Mesenchymal stem cell (in vitro differentiated cells and primary cell): ENCODE measurements at regions not wholly inside any gene's neighbourhood (a gene's known extent, or its start where the extent isn't known, plus 50 kb on each side); places are given as distances from the start of the nearest gene placed in this dataset.

Source experiments
- DNase-seq: peaks from one replicate; pipeline ENCODE4 v3.0.0-alpha.2; 2013
- H2AFZ ChIP-seq: one replicate; pipeline ENCODE4 v1.6.1; 2013; ENCODE audit warnings: low read depth, mild to moderate bottlenecking, control low read depth, inconsistent platforms, low read length, moderate library complexity
- H2AK5ac ChIP-seq: 2 replicates; pipeline ENCODE4 v1.6.1; 2013; ENCODE audit warnings: low read length, moderate library complexity, mild to moderate bottlenecking, inconsistent platforms; ENCODE audit not compliant: severe bottlenecking
- H2BK120ac ChIP-seq: one replicate; pipeline ENCODE4 v1.6.1; 2013; ENCODE audit warnings: low read depth, mild to moderate bottlenecking, inconsistent platforms, low read length, moderate library complexity
- H2BK12ac ChIP-seq, 2 experiments: one replicate each; pipeline ENCODE4 v1.6.1; 2013; ENCODE audit warnings: inconsistent platforms in 2 of 2, low read length in 2 of 2, mild to moderate bottlenecking in 2 of 2, moderate library complexity in 2 of 2, control low read depth in 1 of 2
- H2BK15ac ChIP-seq: one replicate; pipeline ENCODE4 v1.6.1; 2013; ENCODE audit warnings: mild to moderate bottlenecking, low read depth, inconsistent platforms; ENCODE audit not compliant: poor library complexity, severe bottlenecking
- H2BK5ac ChIP-seq: 2 replicates; pipeline ENCODE4 v1.6.1; 2013; ENCODE audit warnings: low read depth, mild to moderate bottlenecking, low read length, control low read depth, inconsistent platforms; ENCODE audit not compliant: poor library complexity, severe bottlenecking
- H3K14ac ChIP-seq, 2 experiments: one replicate each; pipeline ENCODE4 v1.6.1; 2013; ENCODE audit warnings: inconsistent platforms in 2 of 2, low read length in 2 of 2, control low read depth in 1 of 2, mild to moderate bottlenecking in 1 of 2, moderate library complexity in 1 of 2
- H3K18ac ChIP-seq, 2 experiments: one replicate each; pipeline ENCODE4 v1.6.1; 2013; ENCODE audit warnings: inconsistent platforms in 2 of 2, low read length in 2 of 2, control low read depth in 1 of 2, low read depth in 1 of 2, mild to moderate bottlenecking in 1 of 2
- H3K23ac ChIP-seq, 2 experiments: one replicate each; pipeline ENCODE4 v1.6.1; 2013; ENCODE audit warnings: inconsistent platforms in 2 of 2, low read length in 2 of 2, mild to moderate bottlenecking in 2 of 2, moderate library complexity in 2 of 2, control low read depth in 1 of 2
- H3K27ac ChIP-seq: 2 replicates; pipeline ENCODE4 v1.5.1; 2013; ENCODE audit warnings: mild to moderate bottlenecking, moderate library complexity, low read length, control low read depth, inconsistent platforms; ENCODE audit not compliant: poor library complexity, severe bottlenecking
- H3K27me3 ChIP-seq, 2 experiments: 2 replicates each; pipeline versions ENCODE4 v1.6.1 to v1.7.0; 2013; ENCODE audit warnings: low read length in 2 of 2, mild to moderate bottlenecking in 2 of 2, moderate library complexity in 2 of 2, control low read depth in 1 of 2, inconsistent platforms in 1 of 2; ENCODE audit not compliant: control insufficient read depth in 1 of 2, insufficient read depth in 1 of 2
- H3K36me3 ChIP-seq, 2 experiments: 2 replicates each; pipeline versions ENCODE4 v1.6.1 to v1.7.0; 2013; ENCODE audit warnings: low read length in 2 of 2, control low read depth in 1 of 2, inconsistent platforms in 1 of 2, low read depth in 1 of 2, mild to moderate bottlenecking in 1 of 2; ENCODE audit not compliant: insufficient read depth in 2 of 2, control insufficient read depth in 1 of 2
- H3K4ac ChIP-seq, 2 experiments: one replicate each; pipeline ENCODE4 v1.6.1; 2013; ENCODE audit warnings: inconsistent platforms in 2 of 2, low read length in 2 of 2, mild to moderate bottlenecking in 2 of 2, moderate library complexity in 2 of 2, control low read depth in 1 of 2, low read depth in 1 of 2
- H3K4me1 ChIP-seq: 2 replicates; pipeline ENCODE4 v1.6.1; 2013; ENCODE audit warnings: low read depth, low read length, control low read depth; ENCODE audit not compliant: control insufficient read depth, insufficient read depth
- H3K4me2 ChIP-seq: 2 replicates; pipeline ENCODE4 v1.6.1; 2013; ENCODE audit warnings: low read length, mild to moderate bottlenecking, inconsistent platforms; ENCODE audit not compliant: poor library complexity, severe bottlenecking
- H3K4me3 ChIP-seq, 2 experiments: 2 replicates each; pipeline versions ENCODE4 v1.5.1 to v1.7.0; 2013; ENCODE audit warnings: low read length in 2 of 2, mild to moderate bottlenecking in 2 of 2, control low read depth in 1 of 2, low read depth in 1 of 2; ENCODE audit not compliant: insufficient read depth in 1 of 2
- H3K79me1 ChIP-seq: replicated peaks from 2 replicates; pipeline ENCODE4 v1.6.1; 2013; ENCODE audit warnings: mild to moderate bottlenecking, control low read depth, low read length, inconsistent platforms; ENCODE audit not compliant: poor library complexity, severe bottlenecking
- H3K9ac ChIP-seq: 2 replicates; pipeline ENCODE4 v1.7.0; 2013; ENCODE audit warnings: mild to moderate bottlenecking, low read length, moderate library complexity
- H3K9me3 ChIP-seq: 2 replicates; pipeline ENCODE4 v1.7.0; 2013; ENCODE audit warnings: mild to moderate bottlenecking, low read length; ENCODE audit not compliant: control insufficient read depth
- H4K8ac ChIP-seq: one replicate; pipeline ENCODE4 v1.6.1; 2013; ENCODE audit warnings: inconsistent platforms, mild to moderate bottlenecking, low read length, moderate library complexity
- H4K91ac ChIP-seq: one replicate; pipeline ENCODE4 v1.6.1; 2013; ENCODE audit warnings: mild to moderate bottlenecking, low read length, inconsistent platforms
- WGBS: methylation state at CpG from one replicate; pipeline ENCODE4 v1.1.7; 2013; ENCODE audit warnings: mixed read lengths; 5-methylcytosine and 5-hydroxymethylcytosine counted together

DNA sequence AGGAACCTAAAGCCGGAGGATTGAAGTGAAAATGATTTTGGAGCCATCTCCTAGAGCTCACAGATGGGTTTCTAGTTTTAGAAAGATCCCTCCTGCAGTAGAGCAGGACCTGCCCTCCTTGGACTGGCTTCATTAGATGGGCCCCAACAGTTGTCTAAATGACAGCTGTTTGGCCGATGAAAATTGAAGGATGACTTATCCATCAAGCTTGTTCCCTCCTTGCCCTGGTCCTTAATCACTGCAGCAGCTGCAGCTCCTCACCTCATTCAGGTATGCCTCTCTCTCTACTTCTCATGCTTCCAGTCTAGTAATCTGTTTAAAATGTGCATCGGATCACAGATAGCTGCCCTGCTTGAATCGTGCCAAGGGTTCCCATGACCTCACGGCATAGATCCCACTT, 677.6 kb downstream of the BCL11A start:
- Histone ChIP-seq H2BK12ac (no peak overlapping the region), H3K4ac (no peak overlapping the region), H2AK5ac (no peak overlapping the region), H3K4me1 (no peaks in the 10 kb centered on the region), H3K27ac (no peak overlapping the region), H3K79me1 (no peaks in the 10 kb centered on the region), H3K4me2 (no peak overlapping the region), H3K36me3 (no peaks in the 10 kb centered on the region), H2BK5ac (no peak overlapping the region), H3K18ac (no peak overlapping the region), H4K8ac (no peak overlapping the region), H3K9ac (no peak overlapping the region), H3K23ac (no peak overlapping the region), H3K4me3 (no peak overlapping the region), H3K27me3 (no peaks in the 10 kb centered on the region), H3K9me3 (no peaks in the 10 kb centered on the region), H2BK15ac (no peak overlapping the region), H2BK120ac (no peak overlapping the region), H4K91ac (no peak overlapping the region), H3K14ac (no peak overlapping the region), H2AFZ (no peak overlapping the region)
- DNase-seq, result no peak
- WGBS, result 92% methylated on average over 5 of the region's 5 CpGs

DNA sequence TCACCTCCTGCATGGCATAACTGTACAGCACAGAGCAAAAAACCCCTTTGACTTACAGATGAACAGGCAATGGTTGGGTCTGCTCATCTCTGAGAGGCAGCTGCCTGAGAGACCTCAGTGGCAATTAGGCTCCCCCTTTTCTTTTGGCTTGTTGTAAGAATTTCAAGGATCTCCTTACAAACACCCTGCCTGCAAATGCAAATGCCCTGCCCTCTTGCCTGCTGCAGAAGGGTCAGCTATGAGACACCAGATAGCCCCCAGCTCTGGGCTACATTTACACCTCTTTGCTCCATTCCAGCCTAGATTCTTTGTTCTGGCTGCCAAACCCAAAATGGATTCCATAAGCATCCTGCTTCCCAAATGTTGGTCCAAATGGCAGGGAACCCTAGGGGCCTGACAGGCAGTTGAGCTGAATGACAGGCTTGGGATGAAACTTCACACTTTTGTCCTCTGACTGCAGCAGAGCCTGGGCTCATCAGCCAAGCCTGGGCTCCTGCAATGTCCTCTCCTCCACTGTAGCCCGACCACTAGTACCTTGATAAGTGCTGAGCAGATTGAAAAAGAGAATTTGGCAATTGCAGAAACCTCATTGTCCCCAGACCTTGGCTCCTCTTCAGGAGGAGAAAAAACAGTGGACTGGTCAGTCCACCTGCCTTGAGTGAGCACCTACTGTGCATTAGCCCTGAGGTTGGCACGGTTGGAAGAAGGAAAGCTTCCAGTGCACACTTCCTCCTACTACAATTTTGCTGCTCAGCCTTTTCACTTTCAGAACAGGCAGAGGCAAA, 678.3 kb downstream of the BCL11A start:
- H4K8ac ChIP-seq, result no peak overlapping the region
- DNase-seq, result no peak

DNA sequence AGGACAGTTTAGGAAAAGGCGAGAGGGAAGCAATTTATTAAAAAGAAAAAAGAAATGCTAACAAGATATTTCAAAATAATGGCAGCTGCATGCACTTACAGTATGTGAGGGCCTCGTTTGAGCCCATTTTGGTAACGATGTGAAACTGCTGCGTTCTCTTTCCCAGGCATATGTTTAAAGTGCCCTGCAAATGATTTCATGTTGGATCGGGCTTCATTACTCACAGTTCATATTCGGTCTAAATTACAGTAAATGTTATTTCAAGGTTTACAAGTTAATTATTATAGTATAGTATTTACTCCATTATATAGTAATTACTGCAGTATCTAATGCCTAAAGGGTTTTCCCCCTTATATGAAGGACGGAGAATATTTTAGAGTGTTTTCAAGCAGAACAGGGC, 679.1 kb downstream of the BCL11A start:
- no peaks in the 10 kb centered on the region for H3K36me3 ChIP-seq
- H3K4ac ChIP-seq, result no peak overlapping the region
- H3K4me2 ChIP-seq, result no peak overlapping the region
- H2BK12ac ChIP-seq, result no peak overlapping the region
- no peaks in the 10 kb centered on the region for H3K4me1 ChIP-seq
- no peak overlapping the region for H3K4me3 ChIP-seq
- no peak for DNase-seq
- no peak overlapping the region for H3K9ac ChIP-seq
- no peak overlapping the region for H2BK120ac ChIP-seq
- no peak overlapping the region for H3K14ac ChIP-seq
- no peak overlapping the region for H3K27ac ChIP-seq
- H3K27me3 ChIP-seq, result no peaks in the 10 kb centered on the region
- H3K23ac ChIP-seq, result no peak overlapping the region
- no peak overlapping the region for H3K18ac ChIP-seq
- H2BK15ac ChIP-seq, result no peak overlapping the region
- H4K8ac ChIP-seq, result no peak overlapping the region
- H2AK5ac ChIP-seq, result no peak overlapping the region
- H2AFZ ChIP-seq, result no peak overlapping the region
- no peaks in the 10 kb centered on the region for H3K79me1 ChIP-seq
- H2BK5ac ChIP-seq, result no peak overlapping the region
- no peak overlapping the region for H4K91ac ChIP-seq
- no peaks in the 10 kb centered on the region for H3K9me3 ChIP-seq
- 66% methylated on average over 5 of the region's 7 CpGs for WGBS

More for the DNA sequence above, 678.3 kb downstream of the BCL11A start:
- Histone ChIP-seq H3K14ac (no peak overlapping the region), H3K18ac (no peak overlapping the region), H2AK5ac (no peak overlapping the region), H3K36me3 (no peaks in the 10 kb centered on the region), H3K27ac (no peak overlapping the region), H2AFZ (no peak overlapping the region), H3K4me2 (no peak overlapping the region), H3K27me3 (no peaks in the 10 kb centered on the region), H2BK5ac (no peak overlapping the region), H2BK120ac (no peak overlapping the region), H3K4me1 (no peaks in the 10 kb centered on the region), H3K9me3 (no peaks in the 10 kb centered on the region), H3K4me3 (no peak overlapping the region), H3K79me1 (no peaks in the 10 kb centered on the region), H2BK15ac (no peak overlapping the region), H4K91ac (no peak overlapping the region), H3K9ac (no peak overlapping the region), H3K23ac (no peak overlapping the region), H2BK12ac (no peak overlapping the region), H3K4ac (no peak overlapping the region)
- WGBS, result 13% methylated on average over 1 of the region's 2 CpGs

DNA sequence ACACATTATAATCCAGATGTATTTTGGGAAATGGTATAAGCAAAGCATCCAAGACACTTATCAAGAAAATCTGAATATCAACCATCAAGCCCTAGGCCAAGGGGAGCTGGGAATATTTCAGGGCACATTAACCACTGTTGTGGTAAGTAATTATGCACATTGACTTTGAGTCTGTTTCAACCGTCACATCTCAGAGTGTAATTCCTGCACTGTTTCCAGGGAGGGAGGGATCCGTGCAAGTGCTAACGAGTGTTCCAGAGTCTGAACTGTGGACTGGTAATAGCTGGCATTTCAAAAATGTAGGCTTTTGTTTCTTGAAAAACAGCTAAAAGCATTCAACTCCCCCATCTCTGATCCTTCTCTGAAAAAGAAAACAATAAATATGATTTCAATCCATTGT, 681.6 kb downstream of the BCL11A start:
- Histone ChIP-seq H3K79me1 (no peaks in the 10 kb centered on the region), H3K9ac (no peak overlapping the region), H4K91ac (no peak overlapping the region), H3K4ac (no peak overlapping the region), H2BK5ac (no peak overlapping the region), H3K4me2 (no peak overlapping the region), H4K8ac (no peak overlapping the region), H3K4me1 (no peaks in the 10 kb centered on the region), H2BK120ac (no peak overlapping the region), H3K18ac (no peak overlapping the region), H3K4me3 (no peak overlapping the region), H3K36me3 (no peaks in the 10 kb centered on the region), H3K27ac (no peak overlapping the region), H3K23ac (no peak overlapping the region), H2AFZ (no peak overlapping the region), H2BK12ac (no peak overlapping the region), H3K14ac (no peak overlapping the region), H2BK15ac (no peak overlapping the region), H3K9me3 (no peaks in the 10 kb centered on the region), H3K27me3 (no peaks in the 10 kb centered on the region), H2AK5ac (no peak overlapping the region)
- DNase-seq, result no peak
- WGBS, result 64% methylated on average over 1 of the region's 3 CpGs
